HepG2 (cell line): ENCODE measurements at regions not wholly inside any gene's neighbourhood (a gene's known extent, or its start where the extent isn't known, plus 50 kb on each side); places are given as distances from the start of the nearest gene placed in this dataset.

Experiments
- BRCA1 ChIP-seq: sonication (generic); formaldehyde crosslinking; IDR thresholded peaks from 2 replicates; pipeline ENCODE4 v1.4.0; 2020; ENCODE audit warnings: missing genetic modification reagents
- BRF2 ChIP-seq: sonication (generic); formaldehyde crosslinking; IDR thresholded peaks from 2 replicates; pipeline ENCODE4 v1.8.1; 2022; ENCODE audit warnings: mild to moderate bottlenecking, missing genetic modification reagents
- CTCF ChIP-seq: sonication (generic); formaldehyde crosslinking; IDR thresholded peaks from 2 replicates; pipeline ENCODE4 v1.5.0; 2020; ENCODE audit warnings: mild to moderate bottlenecking, missing genetic modification reagents, moderate library complexity
- SUZ12 ChIP-seq: fragments of 150-350 bp; IDR thresholded peaks from 2 replicates; pipeline ENCODE4 v1.6.1; 2014; ENCODE audit warnings: low read depth, low read length
- ZNF543 ChIP-seq: sonication (generic); formaldehyde crosslinking; IDR thresholded peaks from 2 replicates; pipeline ENCODE4 v1.4.0; 2020; ENCODE audit warnings: mild to moderate bottlenecking, missing genetic modification reagents
- ZNF841 ChIP-seq: sonication (generic); formaldehyde crosslinking; IDR thresholded peaks from 2 replicates; pipeline ENCODE4 v1.8.1; 2023; ENCODE audit warnings: missing genetic modification reagents, borderline replicate concordance

- no peak for TF ChIP-seq BRCA1 (CRISPR knock-in tag)
- TF ChIP-seq ZNF841 (CRISPR knock-in tag), result no peak
- TF ChIP-seq CTCF (CRISPR knock-in tag), result no peak
- TF ChIP-seq ZNF543, result no peak
- no peak for TF ChIP-seq BRF2 (CRISPR knock-in tag)
- TF ChIP-seq SUZ12, result no peak
Measured at GRCh38 chr22:17307566-17307965, 61.7 kb upstream of the CECR2 start.
